VCaP (cell line): ENCODE measurements at regions not wholly inside any gene's neighbourhood (a gene's known extent, or its start where the extent isn't known, plus 50 kb on each side); places are given as distances from the start of the nearest gene placed in this dataset.

ENCODE experiments used
- H3K27ac ChIP-seq: fragments of 450-650 bp; 2 replicates; pipeline ENCODE4 v1.5.1; 2017
- CTCF ChIP-seq: fragments of 450-650 bp; conservative IDR thresholded peaks from 2 replicates; pipeline ENCODE4 v1.5.1; 2017; ENCODE audit warnings: mild to moderate bottlenecking, moderate library complexity

DNA sequence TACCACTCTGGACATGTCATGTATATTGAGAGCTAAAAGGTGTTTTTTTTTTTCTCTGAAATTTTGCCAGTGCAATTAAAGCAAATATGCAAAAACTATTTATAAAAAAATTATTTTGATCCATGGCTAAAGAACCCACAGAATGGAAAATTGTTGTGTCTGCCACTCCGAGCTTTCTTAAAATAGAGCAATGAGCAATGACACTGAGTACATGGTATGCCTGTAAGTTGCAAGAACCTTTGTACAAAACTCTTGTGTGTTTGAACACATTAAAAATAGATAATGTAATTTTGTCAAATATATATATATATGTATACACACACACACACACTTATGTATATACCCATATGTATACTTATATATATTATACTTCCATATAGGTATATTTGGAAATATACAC, 1530.9 kb upstream of the B3GALT2 start:
- no peak overlapping the region for H3K27ac ChIP-seq
- no peak for TF ChIP-seq CTCF

DNA sequence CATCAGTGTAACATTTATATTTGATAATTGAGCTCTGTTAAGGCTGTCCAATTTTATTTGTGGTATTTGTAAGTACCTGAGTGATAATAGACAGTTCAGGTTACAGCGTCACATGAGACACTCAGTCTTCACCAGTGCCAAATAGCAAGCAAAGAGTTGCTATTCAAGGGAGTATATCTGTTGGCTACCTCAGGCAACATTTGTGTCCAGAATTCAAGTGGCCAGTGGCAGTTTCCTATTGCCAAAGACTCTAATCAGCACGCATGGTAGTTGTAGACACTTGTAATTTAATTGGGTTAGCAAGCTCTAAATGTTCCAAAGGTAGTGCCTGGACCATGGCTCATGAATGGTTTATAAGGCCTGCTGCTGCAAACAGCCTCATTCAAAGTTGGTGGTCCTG, 1524.3 kb upstream of the B3GALT2 start:
- H3K27ac ChIP-seq: no peak overlapping the region
- no peak for TF ChIP-seq CTCF

- no peak for TF ChIP-seq CTCF
- no peak overlapping the region for H3K27ac ChIP-seq
These were observed 1523.0 kb upstream of the B3GALT2 start for GRCh38 chr1:194709439-194709838.

DNA sequence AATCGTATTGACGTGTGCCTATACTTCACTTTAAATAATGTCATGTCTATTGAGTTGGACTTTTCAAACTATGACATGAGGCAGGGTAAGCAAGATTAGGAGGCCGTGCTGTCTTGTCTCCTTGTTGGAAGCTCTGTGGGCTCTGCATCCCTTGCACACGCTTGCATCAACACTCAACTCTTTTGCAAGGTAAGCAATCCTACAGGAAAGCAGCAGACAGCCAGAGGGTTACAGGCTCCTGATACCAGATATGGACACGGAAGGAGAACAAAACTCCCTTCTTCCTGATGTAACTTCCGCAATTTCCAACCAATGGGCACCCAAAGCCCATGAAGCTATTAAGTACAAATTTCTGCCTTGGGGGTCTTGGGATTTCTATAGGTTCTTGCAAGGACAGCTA, 1520.7 kb upstream of the B3GALT2 start:
- TF ChIP-seq CTCF: no peak
- H3K27ac ChIP-seq: no peak overlapping the region

- H3K27ac ChIP-seq: no peak overlapping the region
These were observed 1518.9 kb upstream of the B3GALT2 start for GRCh38 chr1:194705123-194705854.

DNA sequence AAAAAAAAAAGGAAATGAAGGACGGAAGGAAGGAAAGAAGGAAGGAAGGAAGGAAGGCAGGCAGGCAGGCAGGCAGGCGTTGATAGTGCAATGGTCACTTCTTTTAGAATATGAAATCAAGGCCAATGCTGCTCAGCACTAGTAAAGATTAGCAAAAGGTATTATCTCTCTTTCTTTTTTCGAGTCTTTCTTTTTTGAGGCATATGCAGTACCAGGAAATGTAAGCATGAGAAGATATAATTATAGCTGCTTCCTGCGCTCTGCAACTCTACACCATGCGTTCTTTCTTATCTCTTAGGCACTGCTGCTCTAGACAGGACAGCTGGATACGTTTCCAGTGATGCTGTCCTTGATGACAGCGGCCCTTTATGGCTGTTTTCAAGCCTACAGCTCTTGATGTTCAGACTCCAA, 1512.5 kb upstream of the B3GALT2 start:
- no peak for TF ChIP-seq CTCF

More at GRCh38 chr1:194705123-194705854, 1518.9 kb upstream of the B3GALT2 start:
- TF ChIP-seq CTCF: no peak

GRCh38 chr1:194693244-194693643, 1506.8 kb upstream of the B3GALT2 start:
- no peak overlapping the region for H3K27ac ChIP-seq
- no peak for TF ChIP-seq CTCF

More for the DNA sequence above, 1512.5 kb upstream of the B3GALT2 start:
- H3K27ac ChIP-seq: no peak overlapping the region
